Limb (tissue), 2 donors: ENCODE measurements at regions not wholly inside any gene's neighbourhood (a gene's known extent, or its start where the extent isn't known, plus 50 kb on each side); places are given as distances from the start of the nearest gene placed in this dataset.
A peak's percentile ranks its signal among the peaks of the same experiment; 100 is the strongest.

Experiments used
- DNase-seq, 2 donors: peaks; one replicate each; pipeline ENCODE4 v3.0.0-alpha.2; 2016; ENCODE audit errors: extremely low spot score in 2 of 2

DNA sequence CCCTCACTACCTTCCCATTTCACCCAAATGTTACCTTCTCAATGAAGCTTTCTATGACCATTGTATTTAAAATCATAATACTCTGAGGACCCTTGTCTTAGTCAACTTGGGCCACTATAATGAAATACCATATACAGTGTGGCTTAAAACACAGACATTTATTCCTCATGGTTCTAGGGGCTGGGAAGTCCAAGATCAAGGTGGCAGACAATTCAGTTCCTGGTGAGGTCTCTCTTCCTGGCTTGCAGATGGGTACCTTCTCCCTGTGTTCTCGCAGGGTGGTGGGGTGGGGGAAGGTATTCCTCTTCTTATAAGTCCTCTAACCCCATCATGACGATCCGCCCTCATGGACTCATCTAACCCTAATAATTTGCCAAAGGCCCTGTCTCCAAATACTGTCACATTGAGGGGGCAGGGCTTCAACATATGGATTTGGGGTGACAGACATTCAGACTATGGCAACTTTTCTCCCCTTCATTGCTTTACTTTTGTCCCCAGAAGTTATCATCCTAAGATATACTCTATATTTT is 163.7 kb upstream of the PWP1 start:
- DNase-seq: no peak

DNA sequence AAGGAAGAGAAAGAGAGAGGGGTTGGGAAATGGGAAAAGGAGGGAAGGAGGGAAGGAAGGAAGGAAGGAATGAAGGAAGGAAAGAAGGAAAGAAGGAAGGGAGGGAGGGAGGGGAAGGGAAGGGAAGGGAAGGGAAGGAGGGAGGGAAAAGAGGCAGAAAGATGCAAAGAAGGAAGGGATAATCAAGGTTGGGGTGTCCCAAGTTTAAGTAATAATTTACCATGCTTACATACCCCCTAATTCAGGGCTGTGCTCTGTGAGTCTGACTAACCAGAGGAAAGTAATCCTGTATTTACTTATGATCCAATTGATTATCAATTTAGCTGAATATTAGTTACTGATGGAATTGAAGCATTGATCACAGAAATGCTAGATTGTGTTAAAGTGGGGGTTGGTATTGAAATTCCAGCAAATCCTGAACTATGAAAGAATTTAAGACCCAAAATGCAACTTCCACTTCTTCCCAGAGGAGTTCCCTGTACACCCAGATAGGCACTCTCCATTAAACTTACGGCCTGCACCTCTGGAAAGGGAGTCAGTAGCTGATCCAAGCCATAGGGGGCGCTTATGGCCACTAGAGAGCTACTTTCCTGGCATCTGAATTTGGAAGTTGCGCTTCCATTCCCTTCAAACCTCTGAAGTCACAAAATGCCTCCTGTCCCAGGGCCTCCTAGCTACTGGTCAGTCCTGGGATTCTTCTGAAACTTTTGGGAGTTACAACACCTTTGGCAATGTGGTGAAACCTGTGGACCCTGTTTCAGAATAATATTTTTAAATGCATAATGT is 162.7 kb upstream of the PWP1 start:
- no peak for DNase-seq

- no peak for DNase-seq
Observed at GRCh38 chr12:107523775-107524535, 161.6 kb upstream of the PWP1 start.

DNA sequence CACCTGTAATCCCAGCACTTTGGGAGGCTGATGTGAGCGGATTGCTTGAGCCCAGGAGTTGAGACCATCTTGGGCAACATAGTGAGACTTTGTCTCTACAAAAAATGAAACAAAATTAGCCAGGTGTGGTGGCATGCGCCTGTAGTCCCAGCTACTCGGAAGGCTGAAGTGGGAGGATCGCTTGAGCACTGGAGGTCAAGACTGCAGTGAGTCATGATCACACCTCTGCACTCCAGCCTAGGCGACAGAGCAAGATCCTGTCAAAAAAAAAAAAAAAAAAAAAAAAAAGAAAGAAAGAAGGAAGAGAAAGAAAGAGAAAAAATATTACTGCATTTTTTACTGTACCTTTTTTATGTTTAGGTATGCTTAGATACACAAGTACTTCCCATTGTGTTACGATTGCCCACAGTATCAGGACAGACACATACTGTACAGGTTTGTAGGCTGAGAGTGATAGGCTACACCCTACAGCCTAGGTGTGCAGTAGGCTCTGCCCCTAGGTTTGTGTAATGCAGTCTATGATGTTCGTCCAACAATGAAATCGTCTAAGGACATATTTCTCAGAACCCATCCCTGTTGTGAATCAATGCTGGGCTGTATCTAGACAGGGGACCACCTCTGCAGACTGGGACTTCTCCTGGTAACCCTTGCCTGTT is 160.4 kb upstream of the PWP1 start:
- DNase-seq: no peak

- no peak for DNase-seq
Observed at GRCh38 chr12:107525719-107526554, 159.7 kb upstream of the PWP1 start.

DNA sequence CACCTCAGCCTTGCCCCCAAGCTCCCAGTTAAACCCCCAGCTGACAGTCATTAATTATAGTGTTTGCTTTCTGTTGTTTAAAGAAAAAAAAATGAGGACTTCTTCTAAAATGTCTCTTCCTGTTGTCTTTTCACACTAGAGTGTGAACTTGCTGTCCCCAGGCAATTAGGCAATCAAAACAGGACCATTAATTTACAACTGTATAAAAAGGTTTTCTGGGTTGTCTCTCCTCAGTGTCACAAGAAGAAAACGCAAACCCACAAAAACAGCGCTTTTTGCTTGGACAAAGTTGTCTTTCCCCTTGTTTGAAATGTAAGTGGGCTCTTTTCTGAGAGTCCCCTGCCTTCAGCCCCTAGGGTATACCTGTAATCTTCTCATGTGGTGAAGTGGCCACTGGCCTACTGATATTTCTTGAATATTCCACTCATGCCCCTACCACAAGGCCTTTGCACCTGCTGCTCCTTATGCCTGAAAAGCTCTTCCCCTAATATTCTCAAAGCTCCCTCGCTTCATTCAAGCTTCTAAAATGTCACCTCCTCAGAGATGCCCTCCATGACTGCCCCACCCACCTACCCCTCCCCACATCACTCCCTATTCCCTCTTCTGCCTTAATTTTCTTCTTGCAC is 158.9 kb upstream of the PWP1 start:
- DNase-seq: no peak

DNA sequence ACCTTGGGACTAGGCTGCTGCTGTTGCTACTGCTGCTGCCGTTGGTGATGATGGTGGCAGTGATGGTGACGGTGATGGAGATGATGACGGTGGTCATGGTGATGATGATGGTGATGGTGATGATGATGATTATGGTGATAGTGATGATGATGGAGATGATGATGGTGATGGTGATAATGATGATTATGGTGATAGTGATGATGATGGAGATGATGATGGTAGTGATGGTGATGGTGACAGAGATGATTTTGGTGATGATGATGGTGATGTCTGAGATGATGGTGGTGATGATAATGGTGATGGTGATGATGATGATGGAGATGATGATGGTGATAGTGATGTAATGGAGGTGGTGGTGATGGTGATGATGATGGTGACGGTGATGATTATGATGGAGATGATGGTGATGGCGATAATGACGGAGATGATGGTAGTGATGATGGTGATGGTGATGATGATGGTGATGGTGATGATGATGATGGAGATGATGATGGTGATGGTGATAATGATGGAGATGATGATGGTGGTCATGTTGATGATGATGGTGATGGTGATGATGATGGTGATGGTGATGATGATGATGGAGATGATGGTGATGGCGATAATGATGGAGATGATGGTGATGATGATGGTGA is 156.8 kb upstream of the PWP1 start:
- no peak for DNase-seq

- no peak for DNase-seq
Observed at GRCh38 chr12:107529991-107530390, 155.6 kb upstream of the PWP1 start.

DNA sequence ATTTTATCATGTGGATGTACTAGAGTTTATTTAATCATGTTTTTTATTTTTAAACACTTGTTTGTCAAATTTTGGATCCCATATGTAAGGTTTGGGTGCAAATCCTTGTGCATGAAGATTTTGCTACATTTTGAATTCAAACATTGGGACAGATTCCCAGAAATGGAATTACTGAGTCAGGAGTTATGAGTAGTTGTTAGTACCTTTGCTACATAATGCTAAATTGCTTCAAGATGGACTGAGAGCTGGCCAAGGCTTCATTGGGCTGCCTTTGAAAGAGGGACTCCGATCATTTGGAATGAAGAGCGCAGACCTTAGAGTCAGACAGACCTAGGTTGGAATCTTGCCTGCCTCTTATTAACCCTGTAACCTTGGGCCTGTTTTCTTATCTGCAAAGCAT is 154.9 kb upstream of the PWP1 start:
- peak in 1 of 2 donors; percentile 74 for DNase-seq

GRCh38 chr12:107533218-107533617 is 152.4 kb upstream of the PWP1 start:
- no peak for DNase-seq

DNA sequence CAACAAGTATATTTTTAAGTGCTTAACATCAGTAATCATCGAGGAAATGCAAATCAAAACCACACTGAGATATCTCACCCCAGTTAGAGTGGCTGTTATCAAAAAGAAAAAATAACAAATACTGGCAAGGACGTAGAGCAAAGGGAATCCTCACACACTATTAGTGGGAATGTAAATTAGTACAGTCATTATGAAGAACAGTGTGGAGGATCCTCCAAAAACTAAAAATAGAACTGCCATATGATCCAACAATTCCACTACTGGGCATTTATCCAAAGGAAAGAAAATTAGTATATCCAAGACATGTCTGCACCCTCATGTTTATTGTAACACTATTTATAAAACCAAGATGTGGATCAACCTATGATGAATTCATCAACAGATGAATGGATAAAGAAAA is 149.0 kb upstream of the PWP1 start:
- DNase-seq: no peak

DNA sequence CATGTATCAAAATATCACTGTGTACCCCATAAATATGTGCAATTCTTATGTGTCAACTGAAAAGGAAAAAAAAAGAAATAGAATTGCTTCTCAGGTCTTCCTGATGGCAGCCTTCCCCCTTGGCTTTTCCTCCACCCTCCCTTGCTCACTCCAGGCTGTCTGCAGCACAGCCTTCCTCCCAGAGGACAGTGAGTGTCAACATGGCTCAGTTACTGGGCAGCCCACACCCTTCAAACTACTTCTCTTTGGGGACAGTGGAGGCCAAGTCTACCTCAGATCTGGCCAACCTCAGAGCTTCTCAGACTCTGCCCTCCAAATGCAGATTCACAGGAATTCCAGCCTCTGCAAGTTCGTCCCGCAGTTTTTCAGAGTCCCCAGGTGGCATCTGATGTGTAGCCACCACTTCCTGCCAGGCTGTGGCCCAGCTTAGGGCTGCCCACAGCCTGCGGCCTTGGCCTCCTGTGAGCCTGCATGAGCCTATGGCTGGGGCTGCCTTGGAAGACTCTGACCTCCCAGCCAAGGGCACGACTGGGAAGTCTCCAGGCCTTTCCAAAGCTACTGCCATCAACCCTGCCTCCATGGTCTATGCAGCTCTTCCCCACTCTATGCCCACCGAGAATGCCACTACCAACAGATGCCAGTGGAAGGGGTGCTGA is 148.0 kb upstream of the PWP1 start:
- no peak for DNase-seq

DNA sequence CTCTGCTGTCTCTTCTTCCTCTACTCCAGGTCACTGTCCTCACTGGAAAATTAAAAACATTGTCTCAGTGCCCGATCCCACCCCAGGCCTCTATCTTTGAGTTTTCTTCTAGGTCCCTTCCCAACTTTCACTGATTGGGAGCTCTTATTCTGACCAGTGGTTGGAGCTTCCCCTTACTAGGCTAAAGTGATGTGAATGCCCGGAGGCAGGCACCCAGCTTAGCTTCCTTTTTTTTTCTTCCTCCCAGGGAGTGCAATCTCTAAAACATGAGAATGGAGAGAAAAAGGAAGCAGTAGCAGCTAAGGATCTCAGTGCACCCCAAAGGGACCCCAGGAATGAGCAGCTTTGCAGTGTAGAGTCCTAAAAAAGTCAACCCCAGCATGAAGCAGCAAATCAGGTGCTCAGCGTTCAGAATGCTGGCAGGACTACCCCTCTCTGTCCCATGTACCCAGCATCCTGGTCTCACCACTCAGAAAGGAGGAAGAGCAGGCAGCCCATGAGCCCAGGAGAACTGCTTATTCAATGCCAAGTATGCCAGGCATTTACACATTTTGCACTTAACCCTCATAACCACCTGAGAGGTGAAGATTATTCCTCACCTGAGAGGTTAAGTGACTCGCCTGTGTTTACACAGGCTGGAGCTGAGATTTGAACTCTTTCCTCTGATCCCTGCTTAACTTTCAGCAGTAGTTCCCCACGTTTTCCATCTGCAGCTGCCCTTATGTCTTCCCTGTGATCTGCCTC is 146.2 kb upstream of the PWP1 start:
- no peak for DNase-seq

DNA sequence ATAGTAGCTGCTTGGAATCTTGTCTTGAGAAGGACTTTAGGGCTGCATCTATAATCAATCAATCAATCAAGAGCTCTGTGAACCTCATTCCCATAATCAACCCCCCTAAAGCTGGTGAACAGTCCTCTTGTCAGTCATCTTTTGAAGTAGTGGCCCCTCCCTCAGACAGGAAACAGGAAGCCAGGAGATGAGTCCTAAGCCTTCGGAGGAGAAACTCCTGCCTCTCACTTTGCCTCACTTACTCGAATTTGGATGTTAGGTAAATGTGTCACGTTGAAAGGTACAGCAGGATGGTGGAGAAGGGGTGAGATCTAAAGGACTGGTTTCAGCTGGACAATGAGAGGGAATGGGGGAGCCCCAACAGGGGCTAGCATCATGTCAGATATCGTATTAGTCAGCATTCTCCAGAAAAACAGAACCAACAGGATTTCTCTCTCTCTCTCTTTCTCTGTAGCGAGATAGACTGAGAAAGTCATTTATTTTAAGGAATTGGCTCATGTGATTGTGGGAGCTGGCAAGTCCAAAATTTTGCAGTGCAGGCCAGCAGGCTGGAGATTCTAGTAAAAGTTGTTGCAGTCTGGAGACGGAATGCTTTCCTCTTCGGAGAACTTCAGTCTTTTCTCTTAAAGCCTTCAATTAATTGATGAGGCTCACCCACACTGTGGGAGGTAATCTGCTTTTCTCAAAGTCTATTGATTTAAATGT is 144.4 kb upstream of the PWP1 start:
- no peak for DNase-seq

- no peak for DNase-seq
Observed at GRCh38 chr12:107543416-107543815, 142.2 kb upstream of the PWP1 start.

- DNase-seq: no peak
Observed at GRCh38 chr12:107543841-107544240, 141.8 kb upstream of the PWP1 start.

DNA sequence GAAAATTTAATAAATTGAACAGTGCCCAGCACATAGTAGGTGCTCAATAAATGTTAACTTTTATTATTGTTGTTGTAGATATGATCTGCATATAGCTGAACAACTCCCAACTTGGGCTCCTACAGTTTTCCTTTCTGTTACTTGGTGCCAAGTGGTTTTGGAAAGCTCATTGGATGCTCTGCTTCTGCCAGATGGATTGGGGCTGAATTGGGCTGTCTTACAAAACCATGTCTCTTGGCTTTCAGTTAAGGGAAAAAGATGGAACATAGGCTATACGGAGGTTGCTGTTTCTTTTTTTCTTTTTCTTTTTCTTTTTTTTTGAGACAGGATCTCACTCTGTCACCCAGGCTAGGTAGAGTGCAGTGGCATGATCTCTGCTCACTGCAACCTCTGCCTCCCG is 140.7 kb upstream of the PWP1 start:
- DNase-seq: peak in 1 of 2 donors; percentile 61

DNA sequence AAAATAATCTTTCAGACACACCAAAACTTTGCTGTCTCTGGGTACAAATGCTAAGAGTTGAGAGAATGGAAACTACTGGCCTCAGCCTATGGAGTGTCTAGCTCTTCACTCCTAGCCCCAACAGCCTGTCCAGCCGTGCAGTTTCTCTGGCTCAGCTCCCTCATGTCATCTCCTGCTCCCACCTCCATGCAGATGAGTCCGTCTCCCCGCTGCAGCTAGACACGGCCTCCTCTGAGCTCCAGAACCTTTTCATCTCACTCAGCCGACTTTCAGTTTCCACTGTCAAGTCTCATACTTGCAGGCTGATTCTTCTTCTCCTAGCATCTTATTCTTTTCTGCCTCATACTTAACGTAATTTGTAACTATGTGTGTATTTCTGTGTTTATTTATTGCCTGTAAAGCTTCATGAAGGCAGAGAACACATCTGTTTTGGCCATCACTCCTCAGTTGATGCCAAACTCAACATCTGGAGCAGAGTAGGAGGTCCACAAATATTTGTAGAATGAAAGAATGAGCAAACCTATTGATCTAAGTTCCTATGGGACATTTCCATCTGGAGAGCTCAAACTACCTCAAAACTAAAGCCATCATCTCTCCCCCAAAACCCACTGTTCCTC is 139.8 kb upstream of the PWP1 start:
- peak in 1 of 2 donors; percentile 84 for DNase-seq
